ENCODE measurements at regions not wholly inside any gene's neighbourhood (a gene's known extent, or its start where the extent isn't known, plus 50 kb on each side); places are given as distances from the start of the nearest gene placed in this dataset.

DNA sequence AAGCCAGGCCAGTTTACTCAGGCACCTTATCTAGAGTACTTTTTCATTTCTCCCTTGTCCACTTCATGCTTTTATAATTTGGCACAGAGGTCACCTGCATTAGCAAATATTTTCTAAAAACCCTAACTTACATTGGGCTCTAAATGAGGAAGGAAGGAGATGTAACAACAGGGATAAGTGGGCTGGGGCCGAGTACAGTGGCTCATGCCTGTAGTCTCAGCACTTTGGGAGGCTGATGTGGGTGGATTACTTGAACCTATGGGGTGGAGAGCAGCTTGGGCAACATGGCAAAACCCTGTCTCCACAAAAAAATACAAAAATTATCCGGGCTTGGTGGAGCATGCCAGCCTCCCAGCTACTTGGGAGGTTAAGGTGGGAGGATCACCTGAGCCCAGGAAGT is 55.9 kb downstream of the TMEM100 start:
- no peak for TF ChIP-seq FOXP2 (optimal IDR thresholded peaks at IDR 0.05; ENCODE audit: borderline replicate concordance, extremely low read depth, extremely low read length, insufficient read depth)
- no peak for TF ChIP-seq POLR2AphosphoS5 (IDR thresholded peaks at IDR 0.05; ENCODE audit: low read depth, low read length)
- TF ChIP-seq TAF1 (IDR thresholded peaks at IDR 0.05; ENCODE audit: borderline replicate concordance, insufficient read depth, low read length): no peak
